GM21723 (cell line): ENCODE measurements at regions not wholly inside any gene's neighbourhood (a gene's known extent, or its start where the extent isn't known, plus 50 kb on each side); places are given as distances from the start of the nearest gene placed in this dataset.
"Not testable (repeated sequence)": the region's sequence is repeated elsewhere in the genome, so short reads cannot be mapped to it uniquely, and the experiment has no call there.

Experiments
- ATAC-seq: cut with Tn5 transposase; IDR thresholded peaks from one replicate; pipeline ENCODE4 v1.9.1; 2021; ENCODE audit warnings: mild to moderate bottlenecking, moderate library complexity; ENCODE audit not compliant: unreplicated experiment

DNA sequence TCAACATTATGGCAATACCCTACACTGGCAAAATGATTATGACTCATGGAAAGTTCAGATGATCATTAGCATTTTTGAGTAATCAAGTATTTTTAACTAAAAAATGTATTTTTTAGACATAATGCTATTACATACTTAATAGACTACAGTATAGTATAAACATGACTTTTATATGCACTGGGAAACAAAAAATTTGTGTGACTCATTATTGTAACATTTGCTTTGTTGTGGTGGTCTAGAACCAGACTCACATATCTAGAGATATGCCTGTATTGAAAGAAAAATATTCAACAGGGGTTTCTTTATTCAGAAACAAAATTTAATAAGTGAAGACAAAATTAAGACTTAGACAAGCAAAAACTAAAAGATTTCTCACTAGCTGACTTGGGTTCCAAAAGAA lies 385.3 kb upstream of the RIOK2 start:
- no peak for ATAC-seq

DNA sequence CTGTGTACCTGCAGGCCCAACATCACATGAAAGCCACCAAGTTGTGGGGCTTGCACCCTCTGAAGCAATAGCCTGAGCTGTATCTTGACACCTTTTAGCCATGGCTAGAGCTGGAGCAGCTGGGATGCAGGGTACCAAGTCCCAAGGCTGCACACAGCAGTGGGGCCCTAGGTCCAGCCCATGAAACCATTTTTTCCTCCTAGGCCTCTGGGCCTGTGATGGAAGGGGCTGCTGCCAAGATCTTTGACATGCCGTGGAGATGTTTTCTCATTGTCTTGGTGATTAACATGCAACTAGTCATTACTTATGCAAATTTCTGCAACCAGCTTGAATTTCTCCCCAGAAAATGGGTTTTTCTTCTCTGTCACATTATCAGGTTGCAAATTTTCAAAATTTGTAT lies 387.2 kb upstream of the RIOK2 start:
- ATAC-seq: no peak

DNA sequence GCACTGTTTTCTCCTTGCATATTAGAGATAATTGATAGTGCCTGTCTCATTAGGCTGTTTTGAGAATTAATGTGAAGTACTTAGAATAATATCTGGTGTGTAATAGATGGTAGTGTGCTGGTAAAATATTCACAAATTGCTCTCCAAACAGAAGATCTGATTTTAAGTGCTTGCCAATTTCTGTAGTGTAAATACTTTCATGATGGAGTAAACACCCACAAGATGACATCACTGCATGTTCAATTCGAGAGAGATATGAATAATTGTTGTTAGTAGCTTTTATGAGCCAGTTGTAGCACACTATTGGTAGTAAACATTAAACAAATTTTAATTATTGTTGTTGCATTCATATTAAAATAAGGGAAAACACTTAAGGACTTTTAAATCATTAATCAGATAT lies 392.3 kb upstream of the RIOK2 start:
- ATAC-seq: no peak

DNA sequence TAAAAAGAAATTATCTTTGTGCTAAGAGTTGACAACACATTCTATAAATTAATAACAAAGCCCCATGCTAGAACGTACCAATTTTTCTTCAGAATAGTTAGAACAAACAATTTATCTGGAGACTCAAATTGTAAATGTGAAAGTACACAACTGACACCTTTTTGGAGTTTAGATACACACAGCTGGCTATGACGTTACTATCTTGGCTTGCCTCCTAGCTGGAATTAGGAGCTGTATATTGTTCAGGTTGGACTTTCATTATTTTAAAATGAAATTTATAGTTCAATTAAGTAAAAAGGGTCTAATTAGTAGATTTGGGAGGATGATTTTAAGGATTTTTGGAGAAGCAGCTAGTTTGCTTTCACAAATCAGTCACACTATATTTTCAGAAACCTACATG lies 393.9 kb upstream of the RIOK2 start:
- ATAC-seq: no peak

DNA sequence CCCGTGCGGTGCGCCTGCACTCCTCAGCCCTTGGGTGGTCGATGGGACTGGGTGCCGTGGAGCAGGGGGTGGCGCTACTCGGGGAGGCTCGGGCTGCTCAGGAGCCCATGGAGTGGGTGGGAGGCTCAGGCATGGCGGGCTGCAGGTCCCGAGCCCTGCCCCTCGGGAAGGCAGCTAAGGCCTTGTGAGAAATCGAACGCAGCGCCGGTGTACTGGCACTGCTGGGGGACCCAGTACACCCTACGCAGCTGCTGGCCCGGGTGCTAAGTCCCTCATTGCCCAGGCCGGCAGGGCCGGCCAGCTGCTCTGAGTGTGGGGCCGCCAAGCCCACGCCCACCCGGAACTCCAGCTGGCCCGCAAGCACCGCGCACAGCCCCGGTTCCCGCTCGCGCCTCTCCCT lies 396.9 kb upstream of the RIOK2 start:
- not testable (repeated sequence) for ATAC-seq

DNA sequence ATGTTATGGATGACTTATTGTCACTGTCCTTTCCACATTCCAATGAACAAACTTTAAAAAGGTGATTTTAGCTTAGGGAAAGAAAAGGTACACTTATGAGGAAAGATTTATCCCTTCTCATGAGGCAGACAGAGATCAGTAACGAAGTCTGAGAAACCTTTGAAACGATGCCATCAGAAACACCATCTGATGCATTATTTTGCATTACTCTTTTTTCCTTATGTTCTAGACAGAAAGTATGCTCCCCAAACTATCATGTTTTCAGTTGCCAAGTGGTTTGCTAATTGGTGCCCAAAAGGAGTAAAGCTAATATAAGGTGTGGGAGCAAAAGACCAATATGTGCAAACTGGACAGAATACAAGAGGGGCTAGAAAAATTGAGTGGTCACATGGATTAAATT lies 397.7 kb upstream of the RIOK2 start:
- ATAC-seq: no peak

DNA sequence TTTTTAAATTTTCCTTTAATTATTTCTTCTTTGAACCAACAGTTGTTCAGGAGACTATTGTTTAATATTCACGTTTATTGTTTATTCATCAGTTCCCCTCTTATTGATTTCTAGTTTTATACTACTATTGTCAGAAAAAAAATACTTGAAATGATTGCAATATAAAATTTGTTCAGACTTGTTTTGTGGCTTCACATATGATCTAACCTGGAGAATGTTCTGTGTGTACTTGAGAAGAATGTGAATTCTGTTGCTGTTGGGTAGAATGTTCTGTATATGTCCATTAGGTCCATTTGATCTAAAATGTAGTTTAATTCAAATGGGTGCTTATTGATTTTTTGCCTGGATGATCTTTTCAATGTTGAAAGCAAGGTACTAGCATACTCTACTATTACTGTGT lies 408.7 kb upstream of the RIOK2 start:
- ATAC-seq: no peak

DNA sequence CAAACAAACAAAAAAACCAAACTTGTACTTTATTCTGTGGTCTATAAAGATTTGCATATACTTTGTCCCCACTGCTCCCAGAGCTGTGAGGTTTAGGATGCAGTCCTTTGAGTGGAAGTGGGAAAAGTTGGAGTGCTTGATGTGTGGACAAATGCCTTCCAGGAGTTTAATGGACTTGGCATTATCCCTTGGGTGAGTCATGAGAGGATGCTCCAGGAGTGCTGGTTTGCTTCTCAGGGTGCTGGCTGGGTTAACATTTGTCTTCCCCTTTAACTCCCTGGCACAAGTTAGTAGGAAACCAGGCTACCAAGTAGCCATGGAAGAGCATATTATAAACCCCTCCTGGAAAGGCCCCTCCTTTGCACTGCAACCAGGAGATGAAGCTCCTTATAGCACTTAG lies 417.4 kb upstream of the RIOK2 start:
- ATAC-seq: no peak

DNA sequence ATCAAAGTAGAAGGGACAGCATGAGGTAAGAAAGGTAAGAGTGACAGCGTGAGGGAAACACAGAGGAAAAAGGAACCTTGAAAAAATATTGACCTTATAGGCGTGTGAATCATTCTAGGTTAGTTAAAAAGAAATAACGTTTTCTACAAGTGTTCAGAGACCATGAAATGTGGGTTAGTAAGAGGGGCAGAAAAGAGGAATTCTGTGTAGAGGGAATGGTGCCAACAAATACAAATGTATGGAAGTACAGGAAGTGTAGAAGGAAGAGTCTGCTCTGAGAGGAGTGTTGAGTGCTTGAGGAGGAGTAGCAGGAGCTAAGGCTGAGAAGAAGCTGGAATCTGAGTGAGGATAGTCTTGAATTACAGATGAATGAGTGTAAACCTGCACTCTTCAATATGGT lies 418.6 kb upstream of the RIOK2 start:
- ATAC-seq: no peak

DNA sequence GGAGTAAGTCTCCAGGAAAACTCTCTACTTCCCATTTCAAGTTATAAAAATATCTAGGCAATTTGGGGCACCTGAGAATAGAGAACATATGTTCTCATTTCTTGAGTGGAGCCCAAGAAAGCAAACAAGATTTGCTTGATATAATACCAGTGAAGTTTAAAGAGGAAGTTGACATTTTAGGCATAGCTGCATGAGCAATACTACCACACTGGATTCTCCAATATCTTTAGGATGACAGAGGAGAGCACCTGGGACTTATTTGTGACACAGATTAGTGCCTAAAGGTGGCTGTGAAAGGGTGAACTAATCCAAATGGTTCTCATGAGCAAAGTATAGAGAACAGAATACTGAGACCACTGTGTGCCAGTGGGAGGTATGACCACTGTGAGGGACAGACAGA lies 423.5 kb upstream of the RIOK2 start:
- ATAC-seq: no peak

DNA sequence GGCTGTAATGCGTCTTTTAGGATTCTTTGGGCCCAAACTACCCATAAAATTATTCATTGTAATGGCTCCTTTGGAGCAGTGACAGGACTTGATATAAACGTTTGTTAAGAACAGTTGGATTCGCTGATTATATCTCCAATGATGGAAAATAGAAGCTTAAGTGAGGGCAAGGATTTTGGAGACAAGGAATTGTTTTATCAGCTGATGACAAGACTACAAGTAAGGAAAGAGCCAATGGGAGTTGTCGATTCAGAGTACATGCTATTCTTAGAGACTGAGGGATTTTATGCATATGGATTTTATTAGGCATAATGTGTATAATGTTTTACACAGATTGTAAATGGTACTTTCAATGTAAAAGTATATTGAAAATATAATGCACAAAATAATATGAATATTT lies 425.5 kb upstream of the RIOK2 start:
- ATAC-seq: no peak

DNA sequence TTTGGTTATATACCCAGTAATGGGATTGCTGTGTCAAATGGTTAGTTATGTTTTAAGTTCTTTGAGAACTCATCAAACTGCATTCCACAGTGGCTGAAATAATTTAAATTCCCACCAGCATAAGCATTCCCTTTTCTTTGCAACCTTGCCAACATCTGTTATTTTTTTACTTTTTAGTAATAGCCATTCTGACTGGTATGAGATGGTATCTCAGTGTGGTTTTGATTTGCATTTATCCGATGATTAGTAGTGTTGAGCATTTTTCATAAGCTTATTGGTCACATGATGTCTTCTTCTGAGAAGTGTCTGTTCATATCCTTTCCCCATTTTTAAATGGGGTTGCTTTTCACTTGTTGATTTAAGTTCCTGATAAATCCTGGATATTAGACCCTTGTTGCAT lies 435.7 kb upstream of the RIOK2 start:
- ATAC-seq: no peak

DNA sequence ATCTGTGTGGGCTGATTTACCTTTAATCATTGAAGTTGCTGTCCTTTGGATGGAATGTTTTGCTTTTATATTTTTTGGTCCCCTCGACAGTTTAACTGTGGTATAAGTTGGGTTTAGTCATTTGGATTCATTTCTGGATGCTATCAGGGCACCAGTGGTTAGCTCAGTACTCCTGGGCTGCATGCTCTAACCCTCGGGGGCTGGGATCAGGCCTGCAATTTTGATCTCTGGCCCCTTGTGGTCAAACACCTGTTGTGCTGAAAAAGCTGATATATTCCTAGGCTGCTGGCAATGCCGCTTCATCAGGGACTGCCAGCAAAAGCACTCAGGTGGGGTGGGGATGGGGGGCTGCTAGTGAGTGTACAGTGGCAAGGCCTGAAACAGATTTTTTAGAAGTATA lies 440.4 kb upstream of the RIOK2 start:
- ATAC-seq: no peak

DNA sequence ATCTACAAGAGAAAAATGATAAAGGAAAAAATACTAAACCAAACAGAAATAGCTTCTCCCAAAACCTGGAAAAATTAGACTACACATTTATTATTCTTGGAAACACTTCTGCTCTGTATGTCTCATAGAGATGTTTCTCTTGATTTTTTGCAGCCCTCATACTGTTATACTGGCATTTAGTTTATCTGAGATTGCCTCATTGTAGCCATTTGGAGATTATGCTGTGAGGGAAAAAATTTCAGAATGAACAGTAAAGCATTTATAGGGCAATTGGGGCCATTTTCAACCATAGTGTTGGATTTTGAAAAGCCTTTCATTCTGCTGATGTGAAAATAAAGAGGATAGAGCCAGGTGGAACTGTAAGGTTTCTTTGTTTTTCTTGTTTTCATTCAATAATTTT lies 441.8 kb upstream of the RIOK2 start:
- no peak for ATAC-seq

DNA sequence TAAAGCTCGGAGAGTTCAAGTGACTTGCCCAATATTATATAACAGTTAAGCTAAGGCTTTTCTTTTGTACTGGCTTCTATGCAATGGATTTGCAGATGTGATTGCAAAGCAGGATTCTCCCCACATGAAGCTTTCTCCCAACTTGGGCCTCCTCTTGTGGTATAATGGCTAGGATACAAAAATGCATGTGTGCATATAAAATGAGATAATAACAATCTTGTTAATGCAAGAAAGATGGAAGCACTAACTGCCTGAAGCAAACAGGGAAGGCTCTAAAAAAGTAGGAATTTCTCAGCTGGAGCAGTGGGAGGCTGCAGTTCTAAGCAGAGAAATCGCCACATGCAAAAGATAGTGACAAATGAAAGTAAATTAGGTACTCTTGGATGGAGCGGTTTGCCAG lies 444.2 kb upstream of the RIOK2 start:
- no peak for ATAC-seq

DNA sequence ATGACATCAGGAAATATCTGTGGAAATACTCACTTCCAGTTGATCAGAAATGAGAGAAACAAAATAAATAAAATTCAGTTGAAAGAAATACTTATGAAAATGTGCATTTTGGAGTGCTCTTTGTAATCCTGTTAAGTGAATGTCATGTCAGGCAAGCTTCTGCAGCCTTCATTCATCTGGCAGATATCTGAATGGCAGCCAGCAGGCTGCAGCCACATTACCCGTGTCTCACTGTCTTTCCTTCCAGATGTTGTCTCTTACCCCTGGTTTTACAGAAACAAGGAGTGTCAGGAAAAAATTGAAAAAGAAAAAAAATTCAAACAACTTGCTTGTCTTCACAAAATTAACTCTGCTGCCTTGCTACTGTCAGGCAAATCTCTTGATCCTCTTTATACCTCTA lies 445.0 kb upstream of the RIOK2 start:
- ATAC-seq: no peak

DNA sequence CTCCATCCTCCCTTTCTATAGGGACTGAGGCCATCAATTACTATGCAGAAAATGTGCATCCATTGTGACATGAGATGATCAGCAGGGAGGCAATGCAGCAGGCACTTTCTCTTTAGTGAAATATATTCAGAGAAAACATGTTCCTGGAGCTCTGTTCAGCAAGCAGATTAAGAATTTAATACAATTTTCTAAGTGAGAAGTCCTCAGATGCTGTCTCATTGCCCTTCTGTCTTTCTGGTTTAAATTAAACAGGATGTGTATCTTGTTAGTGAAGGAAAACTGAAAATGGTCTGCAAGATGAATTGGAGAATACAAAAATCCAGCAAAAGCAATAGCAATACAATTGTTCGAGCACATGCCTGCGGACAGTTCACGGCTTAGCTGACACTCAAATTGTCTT lies 445.8 kb upstream of the RIOK2 start:
- ATAC-seq: no peak

DNA sequence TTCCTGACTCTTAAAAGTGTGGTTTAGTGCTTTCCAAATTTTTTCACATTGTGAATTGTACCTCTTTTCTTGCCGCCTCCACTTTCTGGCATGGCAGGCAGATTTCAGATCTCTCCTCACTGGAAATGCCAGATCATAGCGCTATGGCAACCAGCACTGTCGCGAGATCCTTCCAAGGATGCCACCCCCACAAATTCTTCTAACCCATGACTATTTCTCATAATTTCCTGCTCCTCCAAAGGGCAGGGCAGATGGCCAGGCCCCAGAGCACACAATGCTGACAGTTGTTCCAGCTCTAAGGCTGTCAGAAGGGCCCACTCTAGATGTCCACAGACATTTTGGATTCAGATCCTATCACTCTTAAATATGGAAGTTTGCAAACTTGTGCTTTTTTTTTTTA lies 446.2 kb upstream of the RIOK2 start:
- ATAC-seq: no peak

DNA sequence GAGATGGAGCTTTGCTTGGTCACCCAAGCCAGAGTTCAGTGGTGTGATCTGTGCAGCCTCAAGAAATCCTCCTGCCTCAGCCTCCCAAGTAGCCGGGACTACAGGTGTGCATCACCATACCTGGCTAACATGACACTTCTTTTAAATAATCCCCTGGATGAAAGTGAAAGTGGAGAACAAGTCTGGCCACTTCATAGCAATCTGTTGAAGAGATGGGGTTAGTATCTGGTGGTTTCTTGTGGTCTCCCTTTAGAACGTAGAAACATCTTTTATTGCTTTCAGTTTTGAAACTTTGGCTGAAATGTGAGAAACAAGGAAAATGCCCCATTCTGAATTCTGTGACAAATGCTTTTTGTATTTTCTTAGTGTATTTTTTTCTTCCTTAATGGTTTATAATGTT lies 452.5 kb upstream of the RIOK2 start:
- no peak for ATAC-seq

DNA sequence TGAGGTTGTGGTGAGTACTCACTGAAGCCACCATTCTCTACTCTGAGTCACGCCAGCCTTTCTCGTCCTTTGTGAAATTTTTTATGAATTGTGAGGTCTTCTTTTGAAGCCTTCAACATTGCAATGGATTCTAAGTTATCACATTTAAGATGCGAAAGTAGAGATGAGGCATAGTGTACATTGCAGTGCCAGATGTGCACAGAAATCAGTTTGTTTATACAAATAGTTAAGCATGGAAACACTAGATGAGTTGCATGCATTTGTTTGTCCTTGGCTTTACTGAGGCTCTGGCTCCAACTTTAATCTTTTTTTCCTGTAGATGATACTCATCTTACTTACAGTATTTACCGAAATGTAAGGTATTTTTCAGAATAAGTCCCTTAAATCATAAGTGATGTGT lies 453.7 kb upstream of the RIOK2 start:
- no peak for ATAC-seq

DNA sequence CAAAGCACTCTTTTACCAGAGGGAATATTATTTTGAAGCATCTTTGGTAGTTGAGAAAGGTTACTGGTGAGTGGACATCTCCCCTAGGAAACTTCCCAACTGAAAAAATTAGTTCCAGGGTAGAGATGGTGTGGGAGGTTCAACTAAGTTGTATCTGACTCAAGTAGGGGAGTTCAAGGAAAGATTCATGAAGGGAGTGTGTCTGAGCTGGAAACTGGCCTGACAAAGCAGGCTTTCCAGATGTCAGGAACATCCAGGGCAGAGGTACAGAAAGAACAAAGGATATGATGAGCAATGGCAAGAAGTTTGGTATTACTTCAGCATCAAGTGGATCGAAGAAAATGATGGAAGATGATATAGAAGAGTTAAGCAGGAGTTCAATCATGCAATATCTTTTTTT lies 458.0 kb upstream of the RIOK2 start:
- no peak for ATAC-seq

DNA sequence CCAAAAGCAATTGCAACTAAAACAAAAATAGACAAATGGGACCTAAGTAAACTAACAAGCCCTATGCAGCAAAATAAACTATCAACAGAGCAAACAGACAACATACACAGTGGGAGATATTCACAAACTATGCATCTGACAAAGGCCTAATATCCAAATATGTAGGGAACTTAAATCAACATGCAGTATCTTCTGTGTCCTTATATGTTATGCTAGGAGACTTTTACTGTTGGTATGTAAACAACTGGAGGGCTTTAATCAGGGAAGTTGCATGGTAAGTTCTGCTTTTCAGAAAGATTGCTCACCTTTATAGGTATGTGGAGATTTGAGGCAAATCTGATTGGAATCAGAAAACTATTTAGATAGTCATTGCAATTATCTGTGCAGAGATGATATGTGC lies 461.2 kb upstream of the RIOK2 start:
- no peak for ATAC-seq

DNA sequence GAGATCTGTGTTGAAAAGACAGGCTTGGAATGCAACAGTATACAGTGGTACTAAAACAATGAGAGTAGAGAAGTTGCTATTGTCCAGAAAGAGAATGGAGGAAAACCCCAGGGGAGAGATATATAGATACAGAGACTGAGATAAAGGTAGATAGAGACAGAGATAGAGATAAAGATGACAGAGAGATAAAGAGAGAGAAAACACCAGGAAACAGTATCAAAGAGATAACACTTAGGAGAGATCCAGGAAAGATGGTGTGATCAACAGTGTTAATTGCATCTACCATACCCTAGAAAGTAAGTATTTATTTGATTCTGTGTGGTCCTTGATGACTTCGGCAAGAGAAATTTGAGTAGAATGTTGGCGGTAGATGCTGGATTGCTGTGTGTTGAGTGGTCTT lies 461.8 kb upstream of the RIOK2 start:
- ATAC-seq: no peak

DNA sequence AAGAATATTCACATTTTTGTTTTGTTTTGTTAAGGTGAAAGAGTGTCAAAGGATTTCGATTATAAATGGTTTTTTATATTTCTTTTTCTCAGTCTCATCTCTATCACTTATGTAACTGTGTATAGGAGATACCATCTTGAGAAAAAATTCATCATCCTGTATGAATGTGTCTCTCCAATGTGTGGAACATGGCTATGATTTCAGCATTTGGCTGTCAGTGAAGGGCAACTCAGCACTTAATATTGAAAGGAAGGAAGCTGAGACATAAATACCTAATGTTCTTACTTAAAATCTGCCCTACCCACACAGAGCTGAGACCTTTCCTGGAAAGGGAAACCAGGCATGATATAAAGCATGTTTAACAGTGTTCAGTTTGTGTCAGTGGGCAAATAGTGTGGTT lies 474.2 kb upstream of the RIOK2 start:
- no peak for ATAC-seq
